Fibroblast of villous mesenchyme (primary cell): ENCODE measurements at regions not wholly inside any gene's neighbourhood (a gene's known extent, or its start where the extent isn't known, plus 50 kb on each side); places are given as distances from the start of the nearest gene placed in this dataset.

Source experiments
- DNase-seq: peaks from one replicate; pipeline ENCODE4 v3.0.0-alpha.2; 2010; ENCODE audit warnings: low read depth
- H3K4me3 ChIP-seq: 2 replicates; pipeline ENCODE4 v1.5.1; 2011; ENCODE audit warnings: low read depth, mild to moderate bottlenecking, low read length
- CTCF ChIP-seq: IDR thresholded peaks from 2 replicates; pipeline ENCODE4 v1.5.1; 2012; ENCODE audit warnings: low read depth, mild to moderate bottlenecking, low read length; ENCODE audit not compliant: insufficient read depth

- H3K4me3 ChIP-seq = no peak overlapping the region
- DNase-seq = no peak
- no peak for TF ChIP-seq CTCF
Measured at GRCh38 chr13:88675347-88675996, 1004.3 kb downstream of the SLITRK5 start.

GRCh38 chr13:88676016-88676415 is 1004.8 kb downstream of the SLITRK5 start:
- H3K4me3 ChIP-seq = no peak overlapping the region
- no peak for DNase-seq

GRCh38 chr13:88685459-88685858 is 1014.3 kb downstream of the SLITRK5 start:
- no peak for DNase-seq
- H3K4me3 ChIP-seq = no peak overlapping the region
- TF ChIP-seq CTCF = no peak

More at GRCh38 chr13:88676016-88676415, 1004.8 kb downstream of the SLITRK5 start:
- TF ChIP-seq CTCF = no peak

GRCh38 chr13:88701551-88701950 is 1030.4 kb downstream of the SLITRK5 start:
- TF ChIP-seq CTCF = no peak
- no peak overlapping the region for H3K4me3 ChIP-seq
- no peak for DNase-seq

GRCh38 chr13:88704600-88705275 is 1033.6 kb downstream of the SLITRK5 start:
- no peak for DNase-seq
- H3K4me3 ChIP-seq = no peak overlapping the region
- no peak for TF ChIP-seq CTCF

GRCh38 chr13:88707646-88708045 is 1036.5 kb downstream of the SLITRK5 start:
- TF ChIP-seq CTCF = no peak
- no peak for DNase-seq
- H3K4me3 ChIP-seq = no peak overlapping the region
